Stimulated activated CD8-positive, alpha-beta memory T cell treated with anti-CD3 and anti-CD28 coated beads, Interleukin-12 subunit alpha, Interleukin-12 subunit beta, amount 100 ng/mL, for 1 hour (primary cell): ENCODE measurements at regions not wholly inside any gene's neighbourhood (a gene's known extent, or its start where the extent isn't known, plus 50 kb on each side); places are given as distances from the start of the nearest gene placed in this dataset.
"Not testable (repeated sequence)": the region's sequence is repeated elsewhere in the genome, so short reads cannot be mapped to it uniquely, and the experiment has no call there.

Experiments
- DNase-seq: peaks from one replicate; pipeline ENCODE4 v3.0.0-alpha.2; 2020; ENCODE audit warnings: low read depth

GRCh38 chr10:4262870-4263600 is 478.0 kb upstream of the KLF6 start:
- no peak for DNase-seq

- DNase-seq: no peak
Observed at GRCh38 chr10:4262449-4262848, 477.4 kb upstream of the KLF6 start.

- no peak for DNase-seq
Observed at GRCh38 chr10:4260483-4261124, 475.6 kb upstream of the KLF6 start.

GRCh38 chr10:4257939-4258465 is 473.0 kb upstream of the KLF6 start:
- DNase-seq: no peak

- DNase-seq: no peak
Observed at GRCh38 chr10:4256971-4257370, 472.0 kb upstream of the KLF6 start.

GRCh38 chr10:4255751-4256150 is 470.7 kb upstream of the KLF6 start:
- no peak for DNase-seq

GRCh38 chr10:4254101-4254994 is 469.3 kb upstream of the KLF6 start:
- no peak for DNase-seq

GRCh38 chr10:4252701-4253100 is 467.7 kb upstream of the KLF6 start:
- no peak for DNase-seq

GRCh38 chr10:4250587-4250887 is 465.5 kb upstream of the KLF6 start:
- no peak for DNase-seq

- no peak for DNase-seq
Observed at GRCh38 chr10:4249841-4250586, 465.0 kb upstream of the KLF6 start.

- no peak for DNase-seq
Observed at GRCh38 chr10:4247379-4247778, 462.4 kb upstream of the KLF6 start.

- DNase-seq: no peak
Observed at GRCh38 chr10:4246881-4247358, 461.9 kb upstream of the KLF6 start.

- DNase-seq: no peak
Observed at GRCh38 chr10:4243651-4244050, 458.6 kb upstream of the KLF6 start.

GRCh38 chr10:4243169-4243568 is 458.2 kb upstream of the KLF6 start:
- no peak for DNase-seq

- no peak for DNase-seq
Observed at GRCh38 chr10:4242561-4243035, 457.6 kb upstream of the KLF6 start.

GRCh38 chr10:4241724-4242345 is 456.8 kb upstream of the KLF6 start:
- DNase-seq: no peak

- DNase-seq: no peak
Observed at GRCh38 chr10:4240608-4241197, 455.7 kb upstream of the KLF6 start.

- no peak for DNase-seq
Observed at GRCh38 chr10:4239186-4239585, 454.2 kb upstream of the KLF6 start.

GRCh38 chr10:4236905-4237304 is 451.9 kb upstream of the KLF6 start:
- not testable (repeated sequence) for DNase-seq

GRCh38 chr10:4234661-4235060 is 449.7 kb upstream of the KLF6 start:
- DNase-seq: peak; percentile 5

GRCh38 chr10:4231439-4231838 is 446.4 kb upstream of the KLF6 start:
- no peak for DNase-seq
